ENCODE measurements at regions not wholly inside any gene's neighbourhood (a gene's known extent, or its start where the extent isn't known, plus 50 kb on each side); places are given as distances from the start of the nearest gene placed in this dataset.

- Histone ChIP-seq H3K36me3 (no peaks in the 10 kb centered on the region), H3K27me3 (no peaks in the 10 kb centered on the region), H3K9me3 (no peaks in the 10 kb centered on the region), H3K4me1 (peaks cover 12 to 15% of the 10 kb centered on the region in 2 donors), H3K4me3 (no peak overlapping the region), H3K27ac (no peak overlapping the region)
- ATAC-seq (no peak), DNase-seq (no peak)
- intact Hi-C loops (cut with DNase I), result no loop called here
- TF ChIP-seq CTCF (IDR thresholded peaks at IDR 0.05), result no peak
Observed at GRCh38 chr12:76263696-76264095, 84.5 kb downstream of the BBS10 start.

- Histone ChIP-seq H3K27ac (peak overlapping the region; percentile 21 to 60), H3K27me3 (no peaks in the 10 kb centered on the region), H3K9me3 (no peaks in the 10 kb centered on the region), H3K36me3 (no peaks in the 10 kb centered on the region), H3K4me1 (peaks cover 7 to 15% of the 10 kb centered on the region in 2 donors), H3K4me3 (no peak overlapping the region)
- no peak for TF ChIP-seq CTCF (IDR thresholded peaks at IDR 0.05)
- intact Hi-C loops (cut with DNase I), result no loop called here
- ATAC-seq (no peak), DNase-seq (no peak)
Observed at GRCh38 chr12:76260390-76260748, 87.8 kb downstream of the BBS10 start.

- ATAC-seq, result peak; percentile 47
- H3K27ac ChIP-seq, result peak overlapping the region; percentile 21 to 60
- DNase-seq, result peak in 2 of 4 donors; percentile 84 to 85
Observed at GRCh38 chr12:76259660-76260389, 88.4 kb downstream of the BBS10 start.

GRCh38 chr12:76259106-76259505 is 89.1 kb downstream of the BBS10 start:
- TF ChIP-seq CTCF (IDR thresholded peaks at IDR 0.05), result no peak
- H3K4me3 ChIP-seq, result no peak overlapping the region
- no peaks in the 10 kb centered on the region for H3K27me3 ChIP-seq
- no peaks in the 10 kb centered on the region for H3K36me3 ChIP-seq
- no peaks in the 10 kb centered on the region for H3K9me3 ChIP-seq
- ATAC-seq (peak; percentile 14), DNase-seq (peak in 2 of 4 donors; percentile 26 to 31)
- peaks cover 7 to 15% of the 10 kb centered on the region in 2 donors for H3K4me1 ChIP-seq
- intact Hi-C loops (cut with DNase I), result no loop called here
- H3K27ac ChIP-seq, result peak overlapping the region; percentile 21 to 65

More at GRCh38 chr12:76259660-76260389, 88.4 kb downstream of the BBS10 start:
- no peaks in the 10 kb centered on the region for H3K36me3 ChIP-seq
- intact Hi-C loops (cut with DNase I), result no loop called here
- TF ChIP-seq CTCF (IDR thresholded peaks at IDR 0.05), result no peak
- H3K4me3 ChIP-seq, result no peak overlapping the region
- H3K4me1 ChIP-seq, result peaks cover 7 to 15% of the 10 kb centered on the region in 2 donors
- H3K9me3 ChIP-seq, result no peaks in the 10 kb centered on the region
- H3K27me3 ChIP-seq, result no peaks in the 10 kb centered on the region

- no peak overlapping the region for H3K4me3 ChIP-seq
- H3K4me1 ChIP-seq, result peaks cover 7 to 15% of the 10 kb centered on the region in 2 donors
- ATAC-seq (no peak), DNase-seq (no peak)
- H3K36me3 ChIP-seq, result no peaks in the 10 kb centered on the region
- TF ChIP-seq CTCF (IDR thresholded peaks at IDR 0.05), result no peak
- H3K27me3 ChIP-seq, result no peaks in the 10 kb centered on the region
- H3K27ac ChIP-seq, result no peak overlapping the region
- intact Hi-C loops (cut with DNase I), result no loop called here
- H3K9me3 ChIP-seq, result no peaks in the 10 kb centered on the region
Observed at GRCh38 chr12:76256904-76257303, 91.3 kb downstream of the BBS10 start.

Data from left lung (tissue), 4 donors.